H1 (cell line): ENCODE measurements at regions not wholly inside any gene's neighbourhood (a gene's known extent, or its start where the extent isn't known, plus 50 kb on each side); places are given as distances from the start of the nearest gene placed in this dataset.

Experiments
- EP300 ChIP-seq, 2 experiments: IDR thresholded peaks; 1 replicate in 1 of 2; 2 replicates in 1 of 2; pipeline ENCODE4 v1.6.1; 2011 to 2012; ENCODE audit warnings: low read depth in 2 of 2, low read length in 2 of 2, mild to moderate bottlenecking in 2 of 2, borderline replicate concordance in 1 of 2, inconsistent platforms in 1 of 2, moderate library complexity in 1 of 2

- no peak for TF ChIP-seq EP300 (IDR thresholded peaks at IDR 0.05; ENCODE audit: borderline replicate concordance in 1 of 2, low read depth in 2 of 2, low read length in 2 of 2)
These were observed 57.2 kb upstream of the FAM9C start (continued) for GRCh38 chrX:13101441-13102139.
